ENCODE measurements at regions not wholly inside any gene's neighbourhood (a gene's known extent, or its start where the extent isn't known, plus 50 kb on each side); places are given as distances from the start of the nearest gene placed in this dataset.

DNA sequence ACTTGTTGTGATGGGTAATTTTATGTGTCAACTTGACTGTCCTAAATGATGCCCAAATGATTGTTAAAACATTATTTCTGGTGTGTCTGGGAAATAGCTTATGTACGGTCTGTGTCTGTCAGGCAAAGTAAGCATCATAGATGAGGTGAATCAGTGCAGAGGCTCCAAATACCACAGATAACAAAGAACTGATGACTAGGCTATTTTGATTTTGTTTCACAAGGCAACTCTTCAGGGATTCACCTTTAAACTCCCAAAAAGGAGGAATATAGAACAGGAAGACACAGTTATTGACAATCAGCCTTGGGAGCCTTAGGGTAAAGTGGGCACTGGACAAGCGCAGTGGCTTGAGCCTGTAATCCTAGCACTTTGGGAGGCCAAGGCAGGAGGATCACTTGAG, 290.7 kb downstream of the PCDH10 start:
- TF ChIP-seq, protein P1, sequence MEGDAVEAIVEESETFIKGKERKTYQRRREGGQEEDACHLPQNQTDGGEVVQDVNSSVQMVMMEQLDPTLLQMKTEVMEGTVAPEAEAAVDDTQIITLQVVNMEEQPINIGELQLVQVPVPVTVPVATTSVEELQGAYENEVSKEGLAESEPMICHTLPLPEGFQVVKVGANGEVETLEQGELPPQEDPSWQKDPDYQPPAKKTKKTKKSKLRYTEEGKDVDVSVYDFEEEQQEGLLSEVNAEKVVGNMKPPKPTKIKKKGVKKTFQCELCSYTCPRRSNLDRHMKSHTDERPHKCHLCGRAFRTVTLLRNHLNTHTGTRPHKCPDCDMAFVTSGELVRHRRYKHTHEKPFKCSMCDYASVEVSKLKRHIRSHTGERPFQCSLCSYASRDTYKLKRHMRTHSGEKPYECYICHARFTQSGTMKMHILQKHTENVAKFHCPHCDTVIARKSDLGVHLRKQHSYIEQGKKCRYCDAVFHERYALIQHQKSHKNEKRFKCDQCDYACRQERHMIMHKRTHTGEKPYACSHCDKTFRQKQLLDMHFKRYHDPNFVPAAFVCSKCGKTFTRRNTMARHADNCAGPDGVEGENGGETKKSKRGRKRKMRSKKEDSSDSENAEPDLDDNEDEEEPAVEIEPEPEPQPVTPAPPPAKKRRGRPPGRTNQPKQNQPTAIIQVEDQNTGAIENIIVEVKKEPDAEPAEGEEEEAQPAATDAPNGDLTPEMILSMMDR (IDR thresholded peaks at IDR 0.05; ENCODE audit: low read depth, low read length), result no peak
- DNase-seq (ENCODE audit: extremely low read depth, low read depth), result no peak

DNA sequence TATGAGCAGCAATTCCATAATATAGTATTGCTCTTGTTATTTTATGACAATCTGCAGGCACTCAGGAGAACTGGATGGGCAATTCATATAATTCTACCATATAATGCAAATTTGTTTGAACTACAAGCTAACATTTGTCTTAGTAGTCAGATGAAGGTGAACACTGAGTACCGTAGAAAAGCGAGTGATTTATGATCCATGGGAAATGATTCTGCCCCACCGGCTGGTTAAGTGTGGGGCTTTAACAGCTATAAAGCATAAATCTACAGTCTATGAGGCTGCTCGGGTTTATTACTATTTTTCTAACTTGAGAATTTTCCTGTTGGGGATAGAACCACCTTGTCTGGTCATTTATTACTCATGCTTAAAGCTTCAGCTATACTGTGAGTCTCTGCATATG, 275.5 kb downstream of the PCDH10 start:
- no peak for DNase-seq (ENCODE audit: extremely low read depth, low read depth)
- TF ChIP-seq, protein P1 (IDR thresholded peaks at IDR 0.05; ENCODE audit: low read depth, low read length), result no peak

DNA sequence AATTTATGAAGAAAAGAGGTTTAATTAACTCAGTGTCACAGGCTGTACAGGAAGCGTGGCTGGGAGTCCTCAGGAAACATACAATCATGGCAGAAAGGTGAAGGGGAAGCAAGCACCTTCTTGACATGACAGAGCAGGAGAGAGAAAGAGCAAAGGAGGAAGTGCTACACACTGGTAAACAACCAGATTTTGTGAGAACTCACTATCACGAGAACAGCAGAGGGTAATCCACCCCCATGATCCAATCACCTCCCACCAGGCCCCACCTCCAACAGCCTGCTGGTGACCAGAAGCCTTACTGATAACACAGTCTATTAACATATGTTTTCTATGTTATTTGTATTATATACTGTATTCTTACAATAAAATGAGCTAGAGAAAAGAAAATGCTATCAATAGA, 254.8 kb downstream of the PCDH10 start:
- TF ChIP-seq, protein P1 (IDR thresholded peaks at IDR 0.05; ENCODE audit: low read depth, low read length), result no peak
- DNase-seq (ENCODE audit: extremely low read depth, low read depth), result no peak

DNA sequence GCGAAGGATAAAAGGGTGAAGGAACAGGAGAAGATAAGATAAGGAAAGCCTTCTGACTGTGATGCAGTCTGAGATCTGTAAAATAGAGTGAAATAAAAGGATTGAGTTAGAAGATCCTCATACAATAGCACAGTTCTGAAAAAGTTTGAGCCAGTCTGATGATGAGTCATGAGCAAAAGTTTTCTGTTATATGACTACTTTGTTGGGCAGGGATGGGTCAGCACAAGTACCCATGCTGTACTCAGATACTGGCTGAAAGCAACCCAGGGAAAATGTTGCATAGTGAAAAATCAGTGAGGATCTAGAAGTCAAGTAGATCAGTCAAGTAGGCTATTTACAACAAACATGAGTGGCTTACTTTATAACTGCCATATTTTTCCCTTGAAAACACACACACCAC, 253.5 kb downstream of the PCDH10 start:
- TF ChIP-seq, protein P1 (IDR thresholded peaks at IDR 0.05; ENCODE audit: low read depth, low read length), result no peak
- no peak for DNase-seq (ENCODE audit: extremely low read depth, low read depth)

DNA sequence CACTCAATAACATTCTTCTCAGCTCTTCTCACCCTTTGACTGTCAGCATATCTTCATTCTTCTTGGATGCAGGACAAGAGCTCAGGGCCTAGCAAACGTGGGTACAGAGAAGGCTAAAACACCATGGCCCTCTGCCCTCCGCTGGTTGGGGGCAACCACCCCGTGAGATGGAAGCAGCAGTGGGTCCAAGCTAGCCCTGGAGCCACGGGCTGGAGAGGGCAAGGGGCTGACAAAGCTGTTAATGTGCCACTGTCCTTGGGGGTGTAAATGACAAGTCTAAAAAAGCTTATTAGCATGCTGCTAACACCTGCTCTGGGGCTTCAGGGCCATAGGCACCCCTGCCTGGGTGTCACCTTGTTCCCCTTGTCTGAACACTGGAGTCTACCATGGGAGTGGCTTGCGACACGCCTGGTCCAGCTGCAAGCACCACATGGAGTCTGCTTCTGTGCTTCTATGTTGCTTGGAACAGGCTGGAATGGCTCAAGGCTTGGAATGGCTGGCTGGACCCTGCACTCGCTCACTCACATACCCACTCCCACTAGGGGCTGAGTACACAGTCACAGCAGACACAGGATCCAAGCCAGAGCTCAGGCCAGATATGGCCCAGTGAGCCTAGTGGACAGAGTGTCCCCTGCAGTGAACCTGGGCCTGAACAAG, 246.0 kb downstream of the PCDH10 start:
- DNase-seq (ENCODE audit: extremely low read depth, low read depth), result no peak
- TF ChIP-seq, protein P1 (IDR thresholded peaks at IDR 0.05; ENCODE audit: low read depth, low read length), result no peak

DNA sequence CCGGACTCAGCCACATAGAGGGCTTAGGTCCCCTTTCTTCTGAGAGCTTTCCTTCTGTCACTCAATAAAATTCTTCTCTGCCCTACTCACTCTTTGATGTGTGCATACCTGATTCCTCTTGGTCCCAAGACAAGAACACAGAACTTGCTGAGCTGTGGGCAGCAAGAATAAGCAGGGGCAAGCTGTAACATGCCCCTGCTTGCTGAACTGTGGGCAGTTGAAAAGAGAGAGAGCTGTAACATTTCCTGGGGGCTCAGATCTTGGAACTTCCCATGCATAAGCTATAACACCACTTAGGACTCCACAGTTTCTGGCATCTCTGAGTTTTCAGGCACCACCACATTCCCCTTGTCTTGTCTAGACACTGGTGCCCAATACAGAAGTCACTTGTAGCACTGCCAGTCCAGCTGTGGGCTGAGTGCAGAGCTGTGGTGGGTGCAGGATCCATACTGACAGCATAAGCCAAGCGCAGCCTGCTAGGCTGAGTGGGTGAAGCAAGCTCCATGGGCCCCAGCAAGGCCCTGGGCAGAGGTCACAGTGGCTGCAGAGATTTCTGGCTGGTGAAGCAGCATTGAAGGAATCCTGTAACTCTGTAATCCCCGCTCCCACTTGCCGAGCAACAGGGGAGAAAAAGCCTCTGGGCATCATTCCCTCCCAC, 241.2 kb downstream of the PCDH10 start:
- TF ChIP-seq, protein P1 (IDR thresholded peaks at IDR 0.05; ENCODE audit: low read depth, low read length), result no peak
- DNase-seq (ENCODE audit: extremely low read depth, low read depth), result no peak

DNA sequence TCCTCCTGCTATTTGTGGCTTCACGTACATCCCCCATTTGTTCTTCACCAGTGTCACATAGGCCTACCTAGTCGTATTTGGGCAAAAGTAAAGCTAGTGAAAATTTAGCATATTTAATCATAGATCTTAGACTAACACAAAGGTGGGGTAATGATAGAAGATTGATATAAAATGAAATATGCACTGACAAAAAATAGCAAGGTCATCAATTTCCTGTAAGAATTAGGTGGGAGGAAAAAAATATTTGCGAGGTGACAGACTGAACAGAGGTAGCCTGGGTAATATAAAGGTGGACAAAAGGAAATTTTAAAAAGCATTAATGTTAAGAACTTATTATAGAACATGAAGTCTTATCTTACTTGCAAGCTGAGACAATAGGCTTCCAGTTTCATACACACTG, 239.9 kb downstream of the PCDH10 start:
- no peak for DNase-seq (ENCODE audit: extremely low read depth, low read depth)
- TF ChIP-seq, protein P1 (IDR thresholded peaks at IDR 0.05; ENCODE audit: low read depth, low read length), result no peak
